MCF 10A (cell line): ENCODE measurements at regions not wholly inside any gene's neighbourhood (a gene's known extent, or its start where the extent isn't known, plus 50 kb on each side); places are given as distances from the start of the nearest gene placed in this dataset.
"Not testable (repeated sequence)": the region's sequence is repeated elsewhere in the genome, so short reads cannot be mapped to it uniquely, and the experiment has no call there.

Experiments
- BruUV-seq: library from RNA; stranded (reverse); fragments of 400-500 nt; replicated peaks from 2 replicates; lab custom pipeline; 2021; lab: Mats Ljungman, UMichigan
- CTCF ChIA-PET: fragments of 300-600 bp; sonication (Branson Sonifier 250); formaldehyde crosslinking; extraction: SDS; loops from one replicate; lab custom pipeline; 2021; ENCODE audit warnings: antibody characterized with exemption, inconsistent platforms; lab: Yijun Ruan, JAX
- POLR2A ChIA-PET: fragments of 300-600, 350-650 bp; sonication (Branson Sonifier 250); formaldehyde crosslinking; extraction: SDS; loops from one replicate; lab custom pipeline; 2020; ENCODE audit warnings: antibody characterized with exemption, inconsistent platforms; lab: Yijun Ruan, JAX
- DNase-seq: peaks from one replicate; pipeline ENCODE4 v3.0.0-alpha.2; 2018; ENCODE audit not compliant: unreplicated experiment
- H3K27ac Mint-ChIP-seq: one replicate; pipeline ENCODE4 v1.8.0; 2022; ENCODE audit warnings: mild to moderate bottlenecking, low read depth, mixed read lengths; ENCODE audit not compliant: unreplicated experiment
- H3K27me3 Mint-ChIP-seq: one replicate; pipeline ENCODE4 v1.8.0; 2022; ENCODE audit warnings: mixed read lengths; ENCODE audit not compliant: insufficient read depth, unreplicated experiment
- H3K36me3 Mint-ChIP-seq: one replicate; pipeline ENCODE4 v1.8.0; 2022; ENCODE audit warnings: mild to moderate bottlenecking, moderate library complexity, mixed read lengths; ENCODE audit not compliant: insufficient read depth, unreplicated experiment
- H3K4me1 Mint-ChIP-seq: one replicate; pipeline ENCODE4 v1.8.0; 2022; ENCODE audit warnings: mixed read lengths; ENCODE audit not compliant: insufficient read depth, unreplicated experiment
- H3K4me3 Mint-ChIP-seq: one replicate; pipeline ENCODE4 v1.8.0; 2022; ENCODE audit warnings: mild to moderate bottlenecking, moderate library complexity, mixed read lengths; ENCODE audit not compliant: unreplicated experiment
- H3K9me3 Mint-ChIP-seq: one replicate; pipeline ENCODE4 v1.8.0; 2022; ENCODE audit warnings: mixed read lengths; ENCODE audit not compliant: unreplicated experiment
- CTCF ChIP-seq: fragments of 200-600 bp; IDR thresholded peaks from one replicate; pipeline ENCODE4 v1.8.0; 2022; ENCODE audit warnings: antibody characterized with exemption, mild to moderate bottlenecking; ENCODE audit not compliant: unreplicated experiment
- intact Hi-C: fragments of 100-400 bp; cut with micrococcal nuclease; formaldehyde crosslinking; loops from 2 replicates; pipeline ENCODE4 v1.14.1; 2022

- BruUV-seq, result no TSS peak
- Mint-ChIP-seq H3K27ac (no peak overlapping the region), H3K4me1 (peaks cover 9% of the 10 kb centered on the region), H3K27me3 (peaks cover 68% of the 10 kb centered on the region), H3K9me3 (no peaks in the 10 kb centered on the region), H3K4me3 (no peak overlapping the region), H3K36me3 (no peaks in the 10 kb centered on the region)
- POLR2A ChIA-PET, result no interaction called here
- intact Hi-C loops, result no loop called here
- CTCF ChIA-PET, result no interaction called here
- no peak for TF ChIP-seq CTCF
- no peak for DNase-seq
These were observed 125.1 kb upstream of the FUNDC1 start for GRCh38 chrX:44667771-44668170.

- H3K36me3 Mint-ChIP-seq, H3K4me3 Mint-ChIP-seq, H3K27ac Mint-ChIP-seq, POLR2A ChIA-PET, H3K4me1 Mint-ChIP-seq, H3K9me3 Mint-ChIP-seq, H3K27me3 Mint-ChIP-seq, DNase-seq, BruUV-seq, intact Hi-C loops: not testable (repeated sequence)
- CTCF ChIA-PET, result interaction anchor here (0.6 kb wide), 1 partner anchor 74 kb away, joined by 3 read pairs; no protein-coding TSS in a partner anchor
These were observed 115.1 kb upstream of the FUNDC1 start for GRCh38 chrX:44657718-44658246.

- no peak overlapping the region for H3K4me3 Mint-ChIP-seq
- POLR2A ChIA-PET, result interaction anchor here (1.0 to 1.1 kb wide), 2 partner anchors 13 to 24 kb away, joined by 3 to 5 read pairs; no protein-coding TSS in a partner anchor
- intact Hi-C loops, result no loop called here
- H3K9me3 Mint-ChIP-seq, result no peaks in the 10 kb centered on the region
- no peak overlapping the region for H3K27ac Mint-ChIP-seq
- no peak for TF ChIP-seq CTCF
- no peaks in the 10 kb centered on the region for H3K36me3 Mint-ChIP-seq
- DNase-seq, result peak; percentile 16
- no TSS peak for BruUV-seq
- CTCF ChIA-PET, result interaction anchor here (1.0 to 1.2 kb wide), 3 partner anchors 12 to 44 kb away, joined by 3 to 4 read pairs (median 4); no protein-coding TSS in a partner anchor
- H3K27me3 Mint-ChIP-seq, result peaks cover 2% of the 10 kb centered on the region
- H3K4me1 Mint-ChIP-seq, result no peaks in the 10 kb centered on the region
These were observed 108.7 kb upstream of the FUNDC1 start for GRCh38 chrX:44651358-44651757.

- no peak for TF ChIP-seq CTCF
- POLR2A ChIA-PET, result no interaction called here
- no peaks in the 10 kb centered on the region for H3K4me1 Mint-ChIP-seq
- intact Hi-C loops, result no loop called here
- H3K36me3 Mint-ChIP-seq, result no peaks in the 10 kb centered on the region
- H3K27me3 Mint-ChIP-seq, result peaks cover 40% of the 10 kb centered on the region
- H3K27ac Mint-ChIP-seq, result no peak overlapping the region
- DNase-seq, result no peak
- CTCF ChIA-PET, result no interaction called here
- no peaks in the 10 kb centered on the region for H3K9me3 Mint-ChIP-seq
- H3K4me3 Mint-ChIP-seq, result no peak overlapping the region
- BruUV-seq, result no TSS peak
These were observed 101.1 kb upstream of the FUNDC1 start for GRCh38 chrX:44643723-44644122.
